Glutamatergic neuron (in vitro differentiated cells): ENCODE measurements at regions not wholly inside any gene's neighbourhood (a gene's known extent, or its start where the extent isn't known, plus 50 kb on each side); places are given as distances from the start of the nearest gene placed in this dataset.

Source experiments
- DNase-seq: peaks from one replicate; pipeline ENCODE4 v3.0.0; 2022
- H3K27ac Mint-ChIP-seq: one replicate; pipeline ENCODE4 v1.8.0; 2020; ENCODE audit warnings: mild to moderate bottlenecking, mixed read lengths, inconsistent platforms; ENCODE audit not compliant: unreplicated experiment
- H3K27me3 Mint-ChIP-seq: one replicate; pipeline ENCODE4 v1.8.0; 2020; ENCODE audit warnings: mild to moderate bottlenecking, moderate library complexity, mixed read lengths, inconsistent platforms; ENCODE audit not compliant: unreplicated experiment
- H3K36me3 Mint-ChIP-seq: one replicate; pipeline ENCODE4 v1.8.0; 2020; ENCODE audit warnings: mild to moderate bottlenecking, mixed read lengths, inconsistent platforms; ENCODE audit not compliant: unreplicated experiment
- H3K4me1 Mint-ChIP-seq: one replicate; pipeline ENCODE4 v1.8.0; 2020; ENCODE audit warnings: mild to moderate bottlenecking, low read depth, mixed read lengths, inconsistent platforms; ENCODE audit not compliant: unreplicated experiment
- H3K4me3 Mint-ChIP-seq: one replicate; pipeline ENCODE4 v1.8.0; 2020; ENCODE audit warnings: mild to moderate bottlenecking, mixed read lengths, inconsistent platforms; ENCODE audit not compliant: unreplicated experiment
- H3K9me3 Mint-ChIP-seq: one replicate; pipeline ENCODE4 v1.8.0; 2020; ENCODE audit warnings: mild to moderate bottlenecking, moderate library complexity, mixed read lengths, inconsistent platforms; ENCODE audit not compliant: unreplicated experiment
- TF ChIP-seq, protein P1 (sequence below): fragments of 200-600 bp; sonication (generic); IDR thresholded peaks from one replicate; pipeline ENCODE4 v1.5.0; 2021; ENCODE audit not compliant: partially characterized antibody, unreplicated experiment

DNA sequence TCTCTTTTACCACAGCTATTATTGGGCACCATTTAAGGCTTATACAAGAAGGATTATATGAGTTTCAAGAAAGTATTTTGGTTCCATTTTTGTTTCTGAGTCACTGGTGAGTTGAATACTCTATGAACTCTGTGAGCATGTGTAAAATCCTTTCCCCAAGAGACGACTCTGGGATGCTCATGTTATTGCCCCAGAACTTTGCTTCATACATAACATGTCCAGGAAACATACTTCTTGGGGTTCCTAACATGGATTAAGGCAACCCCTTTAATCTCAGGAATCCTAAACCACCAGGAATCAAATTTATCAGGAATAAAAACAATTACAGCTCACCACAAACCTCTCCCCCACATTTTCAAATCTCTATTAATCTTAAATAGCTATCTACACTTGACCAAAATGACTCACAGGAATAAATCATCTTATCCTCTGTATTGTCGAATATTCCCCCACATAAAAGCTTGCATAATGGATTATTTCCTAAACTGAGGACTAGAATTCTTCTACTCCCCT lies 117.5 kb upstream of the COL21A1 start:
- H3K27ac Mint-ChIP-seq, result no peak overlapping the region
- no peak overlapping the region for H3K4me3 Mint-ChIP-seq
- TF ChIP-seq, protein P1, sequence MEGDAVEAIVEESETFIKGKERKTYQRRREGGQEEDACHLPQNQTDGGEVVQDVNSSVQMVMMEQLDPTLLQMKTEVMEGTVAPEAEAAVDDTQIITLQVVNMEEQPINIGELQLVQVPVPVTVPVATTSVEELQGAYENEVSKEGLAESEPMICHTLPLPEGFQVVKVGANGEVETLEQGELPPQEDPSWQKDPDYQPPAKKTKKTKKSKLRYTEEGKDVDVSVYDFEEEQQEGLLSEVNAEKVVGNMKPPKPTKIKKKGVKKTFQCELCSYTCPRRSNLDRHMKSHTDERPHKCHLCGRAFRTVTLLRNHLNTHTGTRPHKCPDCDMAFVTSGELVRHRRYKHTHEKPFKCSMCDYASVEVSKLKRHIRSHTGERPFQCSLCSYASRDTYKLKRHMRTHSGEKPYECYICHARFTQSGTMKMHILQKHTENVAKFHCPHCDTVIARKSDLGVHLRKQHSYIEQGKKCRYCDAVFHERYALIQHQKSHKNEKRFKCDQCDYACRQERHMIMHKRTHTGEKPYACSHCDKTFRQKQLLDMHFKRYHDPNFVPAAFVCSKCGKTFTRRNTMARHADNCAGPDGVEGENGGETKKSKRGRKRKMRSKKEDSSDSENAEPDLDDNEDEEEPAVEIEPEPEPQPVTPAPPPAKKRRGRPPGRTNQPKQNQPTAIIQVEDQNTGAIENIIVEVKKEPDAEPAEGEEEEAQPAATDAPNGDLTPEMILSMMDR, result no peak
- DNase-seq, result no peak
- no peaks in the 10 kb centered on the region for H3K4me1 Mint-ChIP-seq
- no peaks in the 10 kb centered on the region for H3K36me3 Mint-ChIP-seq
- no peaks in the 10 kb centered on the region for H3K27me3 Mint-ChIP-seq
- no peaks in the 10 kb centered on the region for H3K9me3 Mint-ChIP-seq

DNA sequence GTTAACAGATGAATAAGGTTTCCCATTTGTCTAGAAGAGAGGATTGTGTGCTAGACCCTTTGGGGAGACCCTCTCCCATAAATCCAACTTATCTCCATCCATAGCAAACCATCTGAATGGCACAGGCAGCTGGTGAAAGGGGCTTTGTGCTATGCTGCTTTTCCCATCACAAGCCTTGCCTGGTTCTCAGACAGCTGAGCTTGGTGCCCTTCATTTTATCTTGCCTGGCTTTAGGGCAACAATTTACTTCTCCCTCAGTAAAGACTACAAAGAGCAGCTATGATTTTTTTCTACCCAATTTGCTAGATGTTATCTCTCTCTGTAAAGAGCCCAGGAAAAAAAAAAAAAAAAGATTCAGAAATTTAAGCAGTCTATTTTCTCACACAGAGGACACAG lies 117.0 kb upstream of the COL21A1 start:
- Mint-ChIP-seq H3K4me3 (no peak overlapping the region), H3K9me3 (no peaks in the 10 kb centered on the region), H3K27me3 (no peaks in the 10 kb centered on the region), H3K27ac (no peak overlapping the region), H3K4me1 (no peaks in the 10 kb centered on the region), H3K36me3 (no peaks in the 10 kb centered on the region)
- TF ChIP-seq, protein P1, result no peak
- no peak for DNase-seq

DNA sequence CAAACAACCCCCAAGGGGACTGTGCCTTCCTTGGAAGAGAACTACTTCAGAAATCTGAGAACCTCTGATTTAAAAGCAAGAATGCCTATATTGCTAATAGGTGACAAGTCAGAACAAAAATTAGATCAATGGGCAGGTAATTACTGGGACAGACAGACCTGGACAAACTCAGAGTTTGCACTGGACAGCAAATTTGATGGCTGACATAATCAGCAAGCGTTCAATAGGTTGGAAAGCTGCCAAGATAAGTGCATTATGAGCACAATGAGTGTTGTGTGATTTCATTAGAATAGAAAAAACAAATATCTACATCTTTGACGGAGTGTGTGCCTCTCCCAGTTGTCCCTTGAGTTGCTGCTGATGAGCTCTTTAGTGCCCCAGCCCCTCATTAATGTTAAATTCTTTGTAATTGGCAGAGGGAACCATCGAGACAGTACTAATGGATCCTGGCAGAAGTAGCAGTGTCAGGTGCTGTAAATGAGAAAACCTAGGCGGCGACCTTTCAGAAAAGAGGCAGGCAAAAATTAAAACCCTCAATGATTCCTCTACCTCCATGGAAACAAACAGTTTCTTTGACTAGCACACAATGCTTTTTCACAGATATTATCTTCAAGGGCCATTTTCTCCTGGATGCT lies 116.5 kb upstream of the COL21A1 start:
- no peak overlapping the region for H3K27ac Mint-ChIP-seq
- DNase-seq, result no peak
- TF ChIP-seq, protein P1, result no peak
- H3K4me3 Mint-ChIP-seq, result no peak overlapping the region
- H3K9me3 Mint-ChIP-seq, result no peaks in the 10 kb centered on the region
- H3K4me1 Mint-ChIP-seq, result no peaks in the 10 kb centered on the region
- H3K27me3 Mint-ChIP-seq, result no peaks in the 10 kb centered on the region
- H3K36me3 Mint-ChIP-seq, result no peaks in the 10 kb centered on the region

DNA sequence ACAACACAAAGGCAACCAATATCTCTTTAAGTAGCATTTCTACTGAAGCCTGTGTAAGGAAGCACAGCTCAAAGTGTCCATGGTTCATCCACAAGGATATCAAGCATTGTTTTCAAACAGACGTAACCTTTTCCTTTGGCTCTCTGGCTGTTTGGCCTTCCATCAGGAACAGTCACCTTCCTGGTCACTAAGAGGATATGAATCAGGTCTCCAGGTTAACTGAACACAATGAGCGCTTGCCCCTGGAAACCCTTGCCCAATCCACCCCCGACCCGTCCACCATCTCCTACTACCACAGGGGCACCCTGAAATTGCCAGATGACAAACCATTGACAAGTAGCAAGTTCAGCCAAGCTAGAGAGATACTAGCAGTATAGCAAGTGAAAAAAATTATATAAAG lies 114.4 kb upstream of the COL21A1 start:
- no peaks in the 10 kb centered on the region for H3K27me3 Mint-ChIP-seq
- no peak overlapping the region for H3K4me3 Mint-ChIP-seq
- no peaks in the 10 kb centered on the region for H3K36me3 Mint-ChIP-seq
- no peaks in the 10 kb centered on the region for H3K9me3 Mint-ChIP-seq
- no peak overlapping the region for H3K27ac Mint-ChIP-seq
- TF ChIP-seq, protein P1, result no peak
- no peak for DNase-seq
- H3K4me1 Mint-ChIP-seq, result no peaks in the 10 kb centered on the region

DNA sequence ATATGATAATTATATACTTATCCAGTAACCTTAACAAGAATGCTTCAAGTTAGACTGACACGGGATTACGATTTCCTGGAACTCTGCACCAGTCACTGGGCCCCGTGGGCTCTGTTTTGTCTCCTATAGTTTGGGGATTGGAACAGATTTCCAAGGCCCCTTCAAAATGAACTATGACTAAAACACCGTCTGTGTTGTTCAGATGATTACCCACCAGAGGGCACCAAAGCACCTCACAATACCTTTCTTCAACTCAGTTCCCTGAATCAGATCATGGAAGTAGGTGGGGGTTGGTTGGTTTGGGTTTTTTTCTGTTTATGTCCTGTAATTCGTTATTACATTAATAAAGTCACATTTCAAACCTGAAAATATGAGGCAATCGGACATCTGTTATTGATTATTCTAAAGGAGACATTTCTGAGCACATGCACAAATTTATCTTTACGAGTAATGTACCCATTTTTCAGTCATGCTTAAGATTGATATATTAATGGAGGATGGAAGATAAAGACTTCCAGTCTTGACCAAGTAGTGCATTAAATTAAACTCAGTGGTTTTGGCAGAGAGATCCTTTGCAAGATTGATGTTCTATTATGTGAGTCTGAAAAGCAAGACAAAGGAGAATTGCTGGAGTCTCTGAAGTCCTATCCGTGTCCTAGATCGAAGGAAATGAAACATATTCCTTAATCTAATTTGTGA lies 112.0 kb upstream of the COL21A1 start:
- TF ChIP-seq, protein P1, result peak; percentile 85
- Mint-ChIP-seq H3K4me1 (no peaks in the 10 kb centered on the region), H3K4me3 (no peak overlapping the region), H3K27ac (no peak overlapping the region), H3K27me3 (no peaks in the 10 kb centered on the region), H3K9me3 (no peaks in the 10 kb centered on the region), H3K36me3 (no peaks in the 10 kb centered on the region)
- peak; percentile 60 for DNase-seq
